Skeletal muscle tissue (tissue), 4 donors: ENCODE measurements at regions not wholly inside any gene's neighbourhood (a gene's known extent, or its start where the extent isn't known, plus 50 kb on each side); places are given as distances from the start of the nearest gene placed in this dataset. TPM values are rescaled to one million over a fixed set of nuclear protein-coding genes. Genes with fewer than 3 reads are reported as not detected.

ENCODE experiments used
- H3K27ac ChIP-seq: one replicate; pipeline ENCODE4 v1.7.0; 2013; ENCODE audit warnings: mild to moderate bottlenecking, low read depth, low read length, inconsistent platforms
- H3K27me3 ChIP-seq, 3 donors: one replicate each; pipeline ENCODE4 v1.7.0; 2013; ENCODE audit warnings: low read length in 3 of 3; ENCODE audit not compliant: control insufficient read depth in 3 of 3, insufficient read depth in 3 of 3
- H3K36me3 ChIP-seq, 3 donors: one replicate each; pipeline ENCODE4 v1.7.0; 2013; ENCODE audit warnings: low read length in 3 of 3; ENCODE audit not compliant: control insufficient read depth in 3 of 3, insufficient read depth in 3 of 3
- H3K4me1 ChIP-seq, 3 donors: one replicate each; pipeline ENCODE4 v1.7.0; 2013; ENCODE audit warnings: low read length in 3 of 3, mild to moderate bottlenecking in 3 of 3; ENCODE audit not compliant: control insufficient read depth in 3 of 3, insufficient read depth in 3 of 3
- H3K4me3 ChIP-seq, 3 donors: one replicate each; pipeline ENCODE4 v1.7.0; 2013; ENCODE audit warnings: low read length in 3 of 3
- H3K9ac ChIP-seq, 3 donors: one replicate each; pipeline ENCODE4 v1.7.0; 2013; ENCODE audit warnings: low read length in 3 of 3, mild to moderate bottlenecking in 3 of 3, moderate library complexity in 2 of 3, low read depth in 1 of 3
- H3K9me3 ChIP-seq, 3 donors: one replicate each; pipeline ENCODE4 v1.7.0; 2013; ENCODE audit warnings: low read length in 3 of 3; ENCODE audit not compliant: control insufficient read depth in 3 of 3
- small RNA-seq: library from RNA; depleted of rRNA; stranded (forward); fragments of <200 nt; gene quantifications from one replicate; pipeline ENCODE3, GENCODE V24; 2014
- donor health status: Osteomylitis.

DNA sequence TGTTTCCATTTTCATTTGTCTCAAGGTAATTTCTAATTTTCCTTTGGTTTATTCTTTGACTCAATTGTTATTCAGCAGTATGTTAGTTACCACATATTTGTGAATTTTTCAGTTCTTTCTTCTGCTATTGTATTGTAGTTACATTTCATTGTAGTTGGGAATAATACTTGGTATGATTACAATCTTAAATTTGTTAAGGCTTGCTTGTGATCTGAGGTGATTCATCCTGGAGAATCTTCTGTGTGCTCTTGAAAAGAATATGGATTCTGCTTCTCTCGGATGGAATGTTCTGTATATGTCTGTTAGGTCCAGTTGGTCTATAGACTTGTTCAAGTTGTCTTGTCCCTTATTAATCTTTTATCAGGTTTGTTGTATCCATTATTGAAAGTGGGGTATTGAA lies 63.4 kb upstream of the VEPH1 start:
- H3K4me3 ChIP-seq, result no peak overlapping the region
- H3K4me1 ChIP-seq, result no peaks in the 10 kb centered on the region
- peaks cover 0 to 2% (median 0%) of the 10 kb centered on the region in 3 donors for H3K9me3 ChIP-seq
- H3K36me3 ChIP-seq, result no peaks in the 10 kb centered on the region
- no peak overlapping the region for H3K9ac ChIP-seq
- no peak overlapping the region for H3K27ac ChIP-seq
- no peaks in the 10 kb centered on the region for H3K27me3 ChIP-seq

DNA sequence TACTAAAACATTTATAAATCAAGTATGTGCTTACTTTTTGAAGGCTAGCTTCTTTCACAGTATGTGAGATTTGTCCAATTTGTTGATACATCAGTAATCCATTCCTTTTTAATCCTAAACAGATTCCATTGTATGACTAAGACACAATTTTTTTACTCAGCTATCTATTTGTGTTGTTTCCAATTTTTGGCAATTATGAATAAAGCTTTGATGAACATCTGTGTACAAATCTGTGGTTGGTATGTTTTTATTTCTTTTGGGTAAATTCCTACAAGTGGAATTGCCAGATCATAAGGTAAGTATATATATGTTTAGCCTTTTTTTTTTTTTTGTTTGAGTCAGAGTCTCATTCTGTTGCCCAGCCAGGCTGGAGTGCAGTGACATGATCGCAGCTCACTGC lies 56.2 kb upstream of the VEPH1 start:
- Histone ChIP-seq H3K9ac (no peak overlapping the region), H3K9me3 (no peaks in the 10 kb centered on the region), H3K36me3 (no peaks in the 10 kb centered on the region)

More for the DNA sequence above, 56.2 kb upstream of the VEPH1 start:
- Histone ChIP-seq H3K4me1 (no peaks in the 10 kb centered on the region), H3K27ac (no peak overlapping the region), H3K4me3 (no peak overlapping the region), H3K27me3 (no peaks in the 10 kb centered on the region)

Small RNAs in the stretch of these regions (small RNA-seq; reads per million reads assigned to genes)
- not detected for gene RN7SKP46
